ENCODE measurements at regions not wholly inside any gene's neighbourhood (a gene's known extent, or its start where the extent isn't known, plus 50 kb on each side); places are given as distances from the start of the nearest gene placed in this dataset.
A peak's percentile ranks its signal among the peaks of the same experiment; 100 is the strongest.

- no peak for DNase-seq
These were observed 124.5 kb downstream of the AQP4 start for GRCh38 chr18:26741048-26741447.

DNA sequence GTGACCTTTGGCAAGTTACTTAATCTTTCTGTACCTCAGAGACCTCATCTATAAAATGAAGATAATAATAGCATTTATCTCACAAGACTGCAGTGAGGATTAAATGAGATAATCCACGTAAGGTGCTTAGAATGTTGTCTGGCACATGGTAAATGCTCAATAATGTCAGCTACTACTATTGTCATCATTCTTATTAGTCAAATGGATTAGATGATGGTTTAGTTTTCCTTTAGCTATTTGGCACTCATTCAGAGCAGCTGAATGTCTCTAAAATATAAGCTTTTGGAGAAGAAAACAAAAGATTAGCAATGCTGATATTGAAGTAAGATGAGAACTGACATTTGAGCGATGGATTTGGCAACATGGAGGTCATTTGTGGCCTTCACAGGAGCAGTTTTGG is 125.1 kb downstream of the AQP4 start:
- DNase-seq: no peak

- no peak for DNase-seq
These were observed 126.8 kb downstream of the AQP4 start for GRCh38 chr18:26738706-26739105.

- no peak for DNase-seq
These were observed 129.2 kb downstream of the AQP4 start for GRCh38 chr18:26736301-26736700.

DNA sequence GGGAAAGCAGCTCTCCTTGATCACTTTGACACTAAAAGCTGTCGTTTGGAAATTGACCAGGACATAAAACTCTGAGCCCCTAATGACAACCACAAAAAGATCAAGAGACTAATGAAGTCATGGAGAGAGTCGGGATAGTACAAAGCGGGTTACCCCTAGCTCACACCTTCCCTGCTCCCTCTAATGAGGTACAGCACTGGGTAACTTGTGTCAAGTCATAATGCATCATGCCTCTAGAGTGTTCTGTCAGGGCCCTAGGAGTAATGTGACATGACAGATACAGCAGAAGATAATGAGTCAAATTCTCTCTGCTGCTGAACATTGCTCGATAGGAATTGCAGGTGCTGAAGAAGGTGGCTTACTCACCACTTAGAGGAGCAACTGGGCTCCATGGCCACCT is 130.7 kb downstream of the AQP4 start:
- DNase-seq: no peak

- no peak for DNase-seq
These were observed 136.1 kb downstream of the AQP4 start for GRCh38 chr18:26729449-26729848.

DNA sequence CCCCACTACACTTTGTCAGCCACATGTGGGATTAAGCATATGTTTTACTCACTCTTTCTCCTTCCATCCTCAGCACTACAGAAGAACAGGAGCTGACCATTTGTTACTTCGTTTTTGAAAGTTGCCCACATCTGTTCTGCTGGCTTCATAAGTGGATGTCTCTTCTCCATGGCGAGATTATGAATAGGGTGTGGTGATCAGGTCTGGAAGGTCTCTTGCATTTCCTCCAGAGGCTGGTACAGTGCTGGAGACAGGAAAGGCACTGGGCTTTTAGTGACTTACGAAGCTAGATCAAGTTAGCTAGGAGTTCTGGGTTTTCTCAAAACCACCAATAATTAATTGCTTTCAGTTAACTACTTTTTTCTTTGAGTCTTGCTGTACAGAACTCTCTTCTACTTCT is 136.5 kb downstream of the AQP4 start:
- DNase-seq: no peak

DNA sequence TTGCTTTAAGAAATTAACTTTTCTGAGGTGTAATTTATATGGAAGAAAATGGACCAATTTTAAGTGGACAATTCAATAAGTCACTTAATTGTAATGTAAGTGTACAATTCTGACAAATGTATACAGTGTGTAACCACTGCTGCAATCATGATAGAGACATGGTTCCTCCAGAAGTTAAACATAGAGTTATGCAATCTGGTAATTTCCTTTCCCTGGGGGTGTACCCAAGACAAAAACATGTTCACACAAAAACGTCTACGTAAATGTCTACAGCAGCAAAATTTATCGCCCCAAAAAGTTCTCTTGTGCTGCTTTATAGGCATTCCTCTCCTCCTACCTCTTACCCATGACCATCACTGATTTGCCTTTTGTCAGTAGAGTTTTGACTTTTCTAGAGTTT is 141.5 kb downstream of the AQP4 start:
- DNase-seq: no peak

DNA sequence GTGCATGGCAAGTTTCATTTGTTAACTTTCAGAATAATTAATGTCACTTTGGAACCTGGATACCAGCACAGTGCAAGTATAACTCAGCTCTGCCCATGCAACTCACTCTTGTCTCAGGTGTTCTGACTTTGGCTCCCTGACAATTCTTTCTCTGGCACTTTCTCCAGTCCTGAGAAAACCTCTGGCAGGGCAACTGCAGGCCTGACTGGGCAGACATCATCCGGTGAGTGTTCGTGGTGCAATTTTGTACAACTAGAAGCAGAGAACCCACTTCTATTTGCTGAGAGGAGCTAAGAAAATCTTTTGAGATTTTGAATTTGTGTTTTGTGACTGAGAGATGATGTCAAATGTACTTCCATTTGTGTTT is 143.0 kb downstream of the AQP4 start:
- no peak for DNase-seq

- no peak for DNase-seq
These were observed 143.5 kb downstream of the AQP4 start for GRCh38 chr18:26721854-26722564.

GRCh38 chr18:26719896-26720295 is 145.6 kb downstream of the AQP4 start:
- no peak for DNase-seq

- no peak for DNase-seq
These were observed 148.3 kb downstream of the AQP4 start for GRCh38 chr18:26717123-26717719.

GRCh38 chr18:26714739-26715138 is 150.8 kb downstream of the AQP4 start:
- DNase-seq: peak in 1 of 5 donors; percentile 54

DNA sequence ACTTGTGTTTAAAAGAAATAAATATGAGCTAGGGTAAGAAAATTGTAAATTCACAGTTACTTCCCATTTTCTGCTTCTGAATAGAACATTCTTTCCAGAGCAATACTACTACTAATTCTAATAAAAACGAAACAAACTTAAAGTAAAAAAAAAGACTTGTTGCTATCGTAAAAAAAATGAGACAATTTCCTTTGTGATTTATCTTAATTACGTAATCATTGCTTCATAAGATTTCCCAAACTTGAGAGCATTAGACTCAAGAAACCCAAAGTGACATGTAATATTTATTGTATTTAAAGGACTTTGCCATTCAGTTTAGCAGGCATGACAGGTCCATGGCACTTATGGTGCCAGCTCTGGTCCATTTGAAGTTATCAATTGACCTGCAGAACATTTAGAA is 153.8 kb downstream of the AQP4 start:
- no peak for DNase-seq

DNA sequence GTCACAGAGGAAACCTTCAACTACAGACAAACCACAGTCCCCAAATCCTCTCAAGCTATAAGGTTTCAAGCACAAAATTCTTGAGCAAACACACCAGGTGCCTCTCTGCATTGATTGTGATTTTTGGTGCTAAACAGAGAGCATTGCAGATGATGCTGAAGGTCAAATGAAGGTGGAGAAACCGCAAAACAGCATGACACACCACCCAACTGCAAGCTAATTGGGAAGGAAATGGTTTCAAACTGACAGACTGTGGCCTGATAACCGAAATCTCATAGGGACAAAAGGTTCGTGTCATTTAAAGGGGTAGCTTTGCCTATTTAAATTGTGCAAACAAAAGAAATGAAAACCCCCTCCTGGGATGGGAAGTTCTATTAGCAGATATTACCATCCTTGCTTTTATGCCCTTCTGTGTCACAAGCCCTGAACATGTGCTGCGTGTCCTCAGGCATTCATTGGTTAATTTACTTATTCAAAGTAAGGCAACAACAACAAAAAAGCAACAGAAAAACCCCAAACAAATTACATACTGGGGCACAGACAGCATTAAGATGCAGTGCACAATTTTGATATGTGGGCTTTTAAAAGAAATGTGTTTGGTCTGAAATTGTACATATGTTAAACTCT is 154.9 kb downstream of the AQP4 start:
- DNase-seq: peak in 1 of 5 donors; percentile 77

GRCh38 chr18:26709897-26710296 is 155.6 kb downstream of the AQP4 start:
- DNase-seq: no peak

DNA sequence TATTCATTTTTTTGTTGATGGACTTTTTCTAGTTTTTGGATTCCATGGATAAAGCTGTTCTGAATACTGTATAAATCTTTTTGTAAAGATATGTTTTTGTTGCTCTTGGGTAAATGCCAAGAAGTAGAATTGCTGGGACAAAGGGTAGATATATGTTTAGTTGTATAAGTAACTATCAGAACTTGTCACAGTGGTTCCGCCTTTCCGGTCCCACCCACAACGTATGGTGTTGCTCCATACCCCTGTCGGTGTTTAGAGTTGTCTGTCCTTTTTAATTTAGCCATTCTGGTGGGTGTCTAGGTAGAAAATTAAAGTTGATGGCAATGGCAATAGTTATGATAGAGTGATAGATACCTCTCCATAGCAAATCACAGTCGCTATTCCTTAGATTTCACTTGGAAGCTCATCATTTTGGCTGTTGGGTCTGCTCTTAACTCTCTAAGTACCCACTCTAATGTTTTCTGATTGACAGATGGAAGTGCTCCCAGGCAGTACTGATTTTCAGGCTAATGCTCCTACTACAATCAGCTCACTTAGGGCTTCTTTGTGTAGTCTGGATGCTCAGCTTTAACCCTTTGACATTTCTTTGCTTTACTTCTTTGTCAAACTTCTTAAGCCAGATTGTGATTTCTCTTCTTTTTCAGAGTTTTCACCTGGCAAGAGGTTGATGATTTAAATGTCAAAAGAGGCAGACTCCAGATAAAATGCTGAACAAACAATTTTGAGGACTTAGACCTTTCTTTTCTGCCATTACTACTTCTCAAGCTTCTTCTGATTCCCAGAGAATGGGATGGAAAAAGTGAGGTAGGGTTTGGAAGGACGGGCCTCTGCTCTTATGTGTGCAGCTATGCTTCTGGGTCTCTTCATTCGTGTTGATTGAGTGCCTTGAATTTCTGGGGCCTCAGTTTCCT is 156.4 kb downstream of the AQP4 start:
- DNase-seq: no peak

DNA sequence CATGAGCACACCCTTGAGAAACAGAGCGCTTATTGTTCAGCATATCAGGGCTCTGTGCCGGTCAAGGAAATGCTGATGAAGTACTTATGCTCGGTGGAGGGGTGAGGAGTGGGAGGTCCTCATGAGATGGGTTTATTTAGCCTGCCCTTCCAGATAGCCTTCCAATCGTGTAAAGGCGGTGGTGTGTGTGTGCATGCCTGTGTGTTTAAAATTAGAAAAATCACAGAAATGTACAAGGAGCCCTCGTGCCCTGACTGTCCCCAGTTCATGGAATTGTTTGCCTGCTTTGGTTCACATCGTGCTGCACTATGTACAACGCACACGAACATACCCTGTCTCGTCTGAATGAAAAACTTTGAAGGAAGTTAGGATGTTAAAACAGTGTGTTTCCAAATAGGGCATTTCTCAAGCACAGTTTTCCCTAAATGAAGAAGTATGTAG is 158.6 kb downstream of the AQP4 start:
- DNase-seq: no peak

DNA sequence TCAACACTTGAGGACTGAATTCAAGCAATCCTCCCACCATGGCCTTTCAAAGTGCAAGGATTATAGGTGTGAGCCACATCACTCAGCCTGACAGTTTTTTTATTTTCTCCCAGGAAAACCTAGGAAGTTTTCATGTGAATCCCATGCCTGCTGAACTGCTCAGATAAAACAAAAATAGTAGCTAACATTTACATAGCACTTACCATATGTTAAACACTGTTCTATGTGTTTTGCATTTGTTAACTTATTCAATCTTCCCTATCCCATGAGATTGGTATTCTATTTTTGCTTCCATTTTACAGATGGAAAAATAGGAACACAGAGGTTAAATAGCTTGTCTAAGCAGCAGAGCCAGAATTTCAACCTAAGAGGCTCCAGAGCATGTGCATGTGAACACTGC is 157.4 kb upstream of the KCTD1 start:
- no peak for DNase-seq

- DNase-seq: no peak
These were observed 155.0 kb upstream of the KCTD1 start for GRCh38 chr18:26703170-26703930.

GRCh38 chr18:26702086-26702485 is 153.7 kb upstream of the KCTD1 start:
- no peak for DNase-seq

- no peak for DNase-seq
These were observed 152.4 kb upstream of the KCTD1 start for GRCh38 chr18:26700728-26701127.

DNA sequence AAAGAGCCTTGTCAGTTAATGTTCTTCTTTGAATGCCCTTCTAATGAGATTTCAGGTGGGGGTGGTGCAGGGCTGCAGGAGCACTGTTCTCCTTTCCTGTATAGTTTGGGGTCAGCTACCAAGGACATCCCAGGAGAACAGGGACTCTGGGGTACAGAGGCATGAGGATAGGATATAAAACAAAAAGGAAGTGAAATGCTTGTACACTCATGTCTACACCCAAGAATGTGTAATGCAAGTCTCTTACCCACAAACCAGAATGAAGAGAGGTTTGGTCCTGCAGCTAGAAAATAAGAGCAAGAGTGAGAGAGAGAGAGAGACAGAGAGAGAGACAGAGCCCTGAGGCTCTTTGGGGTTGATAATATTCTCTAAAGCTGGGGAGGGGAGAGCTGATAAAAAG is 151.8 kb upstream of the KCTD1 start:
- no peak for DNase-seq
